Panc1 (cell line): ENCODE measurements at regions not wholly inside any gene's neighbourhood (a gene's known extent, or its start where the extent isn't known, plus 50 kb on each side); places are given as distances from the start of the nearest gene placed in this dataset.

Experiments used
- ATAC-seq: fragments of 200-7000 bp; cut with Tn5 transposase; 2 replicates; pipeline ENCODE4 v1.9.1; 2020; ENCODE audit warnings: mild to moderate bottlenecking, moderate library complexity
- BruUV-seq: library from RNA; stranded (reverse); fragments of 400-500 nt; replicated peaks from 2 replicates; lab custom pipeline; 2021; lab: Mats Ljungman, UMichigan
- CTCF ChIA-PET: fragments of 300-600 bp; sonication (Branson Sonifier 250); formaldehyde crosslinking; loops from one replicate; lab custom pipeline; 2022; ENCODE audit warnings: antibody characterized with exemption; lab: Charles Lee
- POLR2A ChIA-PET: fragments of 300-600 bp; sonication (Branson Sonifier 250); formaldehyde crosslinking; loops from one replicate; lab custom pipeline; 2022; ENCODE audit warnings: antibody characterized with exemption; lab: Charles Lee
- DNase-seq: peaks from one replicate; pipeline ENCODE4 v3.0.0-alpha.2; 2010; ENCODE audit warnings: low read depth, low spot score
- H3K27ac ChIP-seq: 2 replicates; pipeline ENCODE4 v1.5.1; 2011; ENCODE audit warnings: mild to moderate bottlenecking, low read length, inconsistent platforms
- H3K27me3 ChIP-seq: fragments of 200-500 bp; sonication (Bioruptor generic); 2 replicates; pipeline ENCODE4 v1.6.0; 2014; ENCODE audit warnings: low read length, inconsistent platforms; ENCODE audit not compliant: control insufficient read depth, insufficient read depth
- H3K36me3 ChIP-seq: fragments of 200-500 bp; sonication (Bioruptor generic); 2 replicates; pipeline ENCODE4 v1.5.1; 2014; ENCODE audit warnings: inconsistent platforms, mild to moderate bottlenecking, low read length, moderate library complexity; ENCODE audit not compliant: control insufficient read depth, insufficient read depth
- H3K4me1 ChIP-seq: 2 replicates; pipeline ENCODE4 v1.5.1; 2011; ENCODE audit warnings: inconsistent platforms, mild to moderate bottlenecking, low read length, moderate library complexity; ENCODE audit not compliant: control insufficient read depth, insufficient read depth
- H3K4me3 ChIP-seq, 2 experiments: 2 replicates each; pipeline ENCODE4 v1.5.1; 2011 to 2012; ENCODE audit warnings: low read depth in 2 of 2, low read length in 2 of 2, mild to moderate bottlenecking in 2 of 2, inconsistent platforms in 1 of 2, moderate library complexity in 1 of 2
- H3K9me3 ChIP-seq: fragments of 200-500 bp; sonication (Bioruptor generic); 2 replicates; pipeline ENCODE4 v1.5.1; 2014; ENCODE audit warnings: low read depth, mild to moderate bottlenecking, inconsistent platforms, low read length, moderate library complexity; ENCODE audit not compliant: control insufficient read depth, insufficient read depth
- CTCF ChIP-seq: fragments of 450-650 bp; IDR thresholded peaks from 2 replicates; pipeline ENCODE4 v1.5.1; 2017; ENCODE audit warnings: mild to moderate bottlenecking
- POLR2AphosphoS5 ChIP-seq: IDR thresholded peaks from 2 replicates; pipeline ENCODE4 v1.6.1; 2012; ENCODE audit warnings: mild to moderate bottlenecking, low read depth, low read length, moderate library complexity
- REST ChIP-seq, 2 experiments: IDR thresholded peaks; 2 replicates each; pipeline ENCODE4 v1.6.1; 2011 to 2012; ENCODE audit warnings: low read depth in 2 of 2, control low read depth in 1 of 2, low read length in 1 of 2, mild to moderate bottlenecking in 1 of 2, moderate library complexity in 1 of 2; ENCODE audit not compliant: insufficient read depth in 1 of 2
- SIN3A ChIP-seq: IDR thresholded peaks from 2 replicates; pipeline ENCODE4 v1.6.1; 2012; ENCODE audit warnings: low read depth, mild to moderate bottlenecking, low read length, moderate library complexity, borderline replicate concordance; ENCODE audit not compliant: insufficient read depth
- TCF7L2 ChIP-seq: IDR thresholded peaks from 2 replicates; pipeline ENCODE4 v1.6.1; 2011; ENCODE audit warnings: mild to moderate bottlenecking, low read depth, low read length, inconsistent platforms
- in situ Hi-C: cut with HindIII; loops from 2 replicates; pipeline ENCODE4 v1.10.0; 2016; ENCODE audit warnings: low sequenced_read_pairs, low pct_unique_long_range_greater_than_20kb
- intact Hi-C: fragments of 100-400 bp; cut with micrococcal nuclease; formaldehyde crosslinking; loops from one replicate; pipeline ENCODE4 v1.10.0; 2022; ENCODE audit not compliant: unreplicated experiment

- H3K27ac ChIP-seq, result no peak overlapping the region
- TF ChIP-seq SIN3A, result no peak
- no peak for TF ChIP-seq REST (IDR thresholded peaks at IDR 0.05; ENCODE audit: insufficient read depth in 1 of 2, low read depth in 2 of 2, low read length in 1 of 2)
- TF ChIP-seq CTCF, result no peak
- no peak for TF ChIP-seq POLR2AphosphoS5
- TF ChIP-seq TCF7L2, result no peak
- ChIA-PET POLR2A (no interaction called here), CTCF (no interaction called here)
- BruUV-seq, result no TSS peak
- peaks cover 7% of the 10 kb centered on the region; the same call in 1 of the 2 replicates for H3K4me1 ChIP-seq
- H3K36me3 ChIP-seq, result no peaks in the 10 kb centered on the region
- DNase-seq (no peak), ATAC-seq (peak; percentile 92)
- intact Hi-C loops (no loop called here), in situ Hi-C loops (no loop called here)
- no peaks in the 10 kb centered on the region for H3K9me3 ChIP-seq
- H3K27me3 ChIP-seq, result no peaks in the 10 kb centered on the region
- no peak overlapping the region for H3K4me3 ChIP-seq
Observed at GRCh38 chr2:393711-394696, 106.1 kb upstream of the ALKAL2 start.

GRCh38 chr2:392926-393280, 105.0 kb upstream of the ALKAL2 start:
- DNase-seq (no peak), ATAC-seq (no peak)
- intact Hi-C loops, result no loop called here
- in situ Hi-C loops, result no loop called here
- Histone ChIP-seq H3K36me3 (no peaks in the 10 kb centered on the region), H3K27ac (no peak overlapping the region), H3K9me3 (no peaks in the 10 kb centered on the region), H3K27me3 (no peaks in the 10 kb centered on the region), H3K4me1 (peaks cover 7% of the 10 kb centered on the region; the same call in 1 of the 2 replicates), H3K4me3 (no peak overlapping the region)
- ChIA-PET CTCF (no interaction called here), POLR2A (no interaction called here)
- TF ChIP-seq POLR2AphosphoS5, result no peak
- TF ChIP-seq CTCF, result no peak
- TF ChIP-seq REST (IDR thresholded peaks at IDR 0.05; ENCODE audit: insufficient read depth in 1 of 2, low read depth in 2 of 2, low read length in 1 of 2), result no peak
- TF ChIP-seq TCF7L2, result no peak
- no peak for TF ChIP-seq SIN3A
- BruUV-seq, result no TSS peak
